ENCODE measurements at regions not wholly inside any gene's neighbourhood (a gene's known extent, or its start where the extent isn't known, plus 50 kb on each side); places are given as distances from the start of the nearest gene placed in this dataset.

- no peak overlapping the region for H3K27ac Mint-ChIP-seq
- TF ChIP-seq, protein P1, sequence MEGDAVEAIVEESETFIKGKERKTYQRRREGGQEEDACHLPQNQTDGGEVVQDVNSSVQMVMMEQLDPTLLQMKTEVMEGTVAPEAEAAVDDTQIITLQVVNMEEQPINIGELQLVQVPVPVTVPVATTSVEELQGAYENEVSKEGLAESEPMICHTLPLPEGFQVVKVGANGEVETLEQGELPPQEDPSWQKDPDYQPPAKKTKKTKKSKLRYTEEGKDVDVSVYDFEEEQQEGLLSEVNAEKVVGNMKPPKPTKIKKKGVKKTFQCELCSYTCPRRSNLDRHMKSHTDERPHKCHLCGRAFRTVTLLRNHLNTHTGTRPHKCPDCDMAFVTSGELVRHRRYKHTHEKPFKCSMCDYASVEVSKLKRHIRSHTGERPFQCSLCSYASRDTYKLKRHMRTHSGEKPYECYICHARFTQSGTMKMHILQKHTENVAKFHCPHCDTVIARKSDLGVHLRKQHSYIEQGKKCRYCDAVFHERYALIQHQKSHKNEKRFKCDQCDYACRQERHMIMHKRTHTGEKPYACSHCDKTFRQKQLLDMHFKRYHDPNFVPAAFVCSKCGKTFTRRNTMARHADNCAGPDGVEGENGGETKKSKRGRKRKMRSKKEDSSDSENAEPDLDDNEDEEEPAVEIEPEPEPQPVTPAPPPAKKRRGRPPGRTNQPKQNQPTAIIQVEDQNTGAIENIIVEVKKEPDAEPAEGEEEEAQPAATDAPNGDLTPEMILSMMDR (IDR thresholded peaks at IDR 0.05) = no peak
- no peaks in the 10 kb centered on the region for H3K36me3 Mint-ChIP-seq (ENCODE audit: low read depth)
- no peak for DNase-seq
- H3K9me3 Mint-ChIP-seq = peaks cover 7% of the 10 kb centered on the region
- no peak overlapping the region for H3K4me3 Mint-ChIP-seq
- peaks cover 11% of the 10 kb centered on the region for H3K4me1 Mint-ChIP-seq
- H3K27me3 Mint-ChIP-seq (ENCODE audit: low read depth, poor library complexity) = peaks cover 12% of the 10 kb centered on the region
Observed at GRCh38 chr15:31257286-31257685, 69.3 kb upstream of the KLF13 start.

DNA sequence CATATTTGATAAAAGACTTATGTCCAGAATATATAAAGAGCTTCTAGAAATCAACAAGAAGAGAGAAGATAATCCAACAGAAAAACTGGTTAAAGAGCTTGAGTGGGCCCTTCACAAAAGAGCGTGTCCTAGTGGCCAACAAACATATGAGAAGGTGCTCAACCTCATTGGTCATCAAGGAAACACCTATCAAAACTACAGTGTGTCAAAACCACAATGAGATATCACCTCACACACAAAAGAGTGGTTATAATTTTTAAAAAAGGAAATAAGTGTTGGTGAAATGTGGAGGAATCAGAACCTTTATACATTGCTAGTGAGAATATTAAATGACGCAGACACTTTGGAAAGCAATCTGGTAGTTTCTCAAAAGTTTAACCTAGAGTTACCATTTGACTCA lies 68.4 kb upstream of the KLF13 start:
- Mint-ChIP-seq H3K27ac (no peak overlapping the region), H3K4me3 (no peak overlapping the region), H3K36me3 (ENCODE audit: low read depth) (no peaks in the 10 kb centered on the region), H3K9me3 (peaks cover 7% of the 10 kb centered on the region), H3K4me1 (peaks cover 19% of the 10 kb centered on the region), H3K27me3 (ENCODE audit: low read depth, poor library complexity) (peaks cover 12% of the 10 kb centered on the region)
- TF ChIP-seq, protein P1 (IDR thresholded peaks at IDR 0.05) = no peak
- no peak for DNase-seq

- H3K4me3 Mint-ChIP-seq = no peak overlapping the region
- peaks cover 12% of the 10 kb centered on the region for H3K27me3 Mint-ChIP-seq (ENCODE audit: low read depth, poor library complexity)
- H3K36me3 Mint-ChIP-seq (ENCODE audit: low read depth) = no peaks in the 10 kb centered on the region
- H3K27ac Mint-ChIP-seq = peak overlapping the region; percentile 82
- no peak for DNase-seq
- TF ChIP-seq, protein P1 (IDR thresholded peaks at IDR 0.05) = no peak
- H3K9me3 Mint-ChIP-seq = peaks cover 1% of the 10 kb centered on the region
- peaks cover 21% of the 10 kb centered on the region for H3K4me1 Mint-ChIP-seq
Observed at GRCh38 chr15:31259562-31260252, 66.9 kb upstream of the KLF13 start.

DNA sequence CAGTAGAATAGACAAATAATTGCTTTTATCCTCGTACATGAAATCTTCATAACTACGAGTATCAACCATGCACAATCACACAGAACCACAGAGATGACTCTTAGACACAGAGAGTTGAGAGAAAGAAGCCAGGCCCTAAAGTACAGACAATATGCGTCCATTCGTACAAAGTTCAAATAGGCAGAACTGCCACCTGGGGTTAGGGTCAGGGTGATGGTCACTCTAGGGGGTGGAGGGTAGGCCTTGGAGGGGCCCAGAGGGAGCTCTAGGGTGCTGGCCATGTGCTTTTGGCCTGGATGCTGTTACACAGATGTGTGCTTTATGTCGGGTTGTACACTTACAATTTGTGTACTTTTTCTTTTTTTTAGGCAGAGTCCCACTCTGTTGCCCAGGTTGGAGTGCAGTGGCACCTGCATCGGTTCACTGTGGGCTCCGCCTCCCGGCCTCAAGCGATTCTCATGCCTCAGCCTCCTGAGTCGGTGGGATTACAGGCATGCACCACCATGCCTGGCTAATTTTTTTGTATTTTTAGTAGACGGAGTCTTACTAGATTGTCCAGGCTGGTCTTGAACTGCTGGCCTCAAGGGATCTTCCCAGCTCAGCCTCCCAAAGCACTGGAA lies 65.9 kb upstream of the KLF13 start:
- no peak for DNase-seq
- Mint-ChIP-seq H3K27me3 (ENCODE audit: low read depth, poor library complexity) (peaks cover 8% of the 10 kb centered on the region), H3K4me1 (peaks cover 23% of the 10 kb centered on the region), H3K27ac (no peak overlapping the region), H3K4me3 (no peak overlapping the region), H3K36me3 (ENCODE audit: low read depth) (no peaks in the 10 kb centered on the region), H3K9me3 (no peaks in the 10 kb centered on the region)
- TF ChIP-seq, protein P1 (IDR thresholded peaks at IDR 0.05) = no peak

DNA sequence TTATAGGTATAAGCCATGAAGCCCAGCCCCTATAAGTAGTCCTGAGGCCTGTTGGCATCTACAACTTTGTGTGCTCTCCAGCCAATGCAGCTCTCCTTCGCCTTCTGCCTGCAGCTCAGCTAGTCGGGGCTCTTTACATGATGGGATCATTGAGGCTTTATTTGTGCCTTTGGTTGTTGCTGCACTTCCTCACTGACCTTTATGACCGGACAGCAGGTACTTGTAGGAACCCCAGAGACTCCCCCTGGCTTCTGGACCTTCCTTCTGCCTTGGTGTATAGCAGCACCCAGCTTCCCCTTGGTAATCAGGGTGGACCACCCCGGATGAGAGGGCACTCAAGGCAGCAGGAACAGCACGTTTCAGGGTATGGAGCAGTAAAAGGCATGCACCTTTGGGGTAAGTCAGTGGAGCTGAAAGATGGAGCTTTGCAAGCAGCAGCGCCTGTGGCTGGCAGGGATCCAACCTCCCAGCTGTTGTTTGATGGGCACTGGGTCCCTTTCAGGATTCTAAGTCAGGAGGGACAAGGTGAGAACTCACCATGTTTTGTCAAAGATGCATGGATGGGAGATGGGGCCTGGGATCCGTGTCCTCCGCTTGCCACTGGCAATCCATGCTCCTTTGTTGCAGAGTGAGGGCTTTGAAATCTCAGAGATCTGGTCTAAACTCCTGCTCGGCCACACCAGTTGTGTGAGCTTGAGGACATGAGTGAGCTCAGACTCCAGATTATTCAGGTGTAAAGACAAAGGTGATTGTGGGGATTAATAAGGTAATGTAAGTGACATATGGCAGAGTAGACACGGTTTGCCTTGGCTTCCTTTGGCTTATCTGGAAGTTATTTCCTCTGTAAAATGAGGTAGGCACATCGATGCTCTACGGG lies 65.1 kb upstream of the KLF13 start:
- peaks cover 8% of the 10 kb centered on the region for H3K27me3 Mint-ChIP-seq (ENCODE audit: low read depth, poor library complexity)
- DNase-seq = no peak
- H3K4me1 Mint-ChIP-seq = peaks cover 31% of the 10 kb centered on the region
- H3K27ac Mint-ChIP-seq = no peak overlapping the region
- TF ChIP-seq, protein P1 (IDR thresholded peaks at IDR 0.05) = no peak
- H3K4me3 Mint-ChIP-seq = no peak overlapping the region
- H3K36me3 Mint-ChIP-seq (ENCODE audit: low read depth) = no peaks in the 10 kb centered on the region
- no peaks in the 10 kb centered on the region for H3K9me3 Mint-ChIP-seq
